Endodermal cell (in vitro differentiated cells): ENCODE measurements at regions not wholly inside any gene's neighbourhood (a gene's known extent, or its start where the extent isn't known, plus 50 kb on each side); places are given as distances from the start of the nearest gene placed in this dataset.

Experiments
- DNase-seq: peaks from one replicate; pipeline ENCODE4 v3.0.0-alpha.2; 2017
- H3K27ac ChIP-seq: 2 replicates; pipeline ENCODE4 v1.5.1; 2013; ENCODE audit warnings: mild to moderate bottlenecking, low read depth, low read length, moderate library complexity
- H3K27me3 ChIP-seq: 2 replicates; pipeline ENCODE4 v1.6.1; 2013; ENCODE audit warnings: mild to moderate bottlenecking, low read length, moderate library complexity; ENCODE audit not compliant: insufficient read depth, control insufficient read depth, poor library complexity, severe bottlenecking
- H3K36me3 ChIP-seq: 2 replicates; pipeline ENCODE4 v1.7.0; 2013; ENCODE audit warnings: mild to moderate bottlenecking, low read length, moderate library complexity; ENCODE audit not compliant: control insufficient read depth, insufficient read depth
- H3K4me1 ChIP-seq: one replicate; pipeline ENCODE4 v1.7.0; 2013; ENCODE audit warnings: low read length; ENCODE audit not compliant: control insufficient read depth, insufficient read depth
- H3K4me3 ChIP-seq: 2 replicates; pipeline ENCODE4 v1.5.1; 2013; ENCODE audit warnings: mild to moderate bottlenecking, low read length, moderate library complexity
- H3K9ac ChIP-seq: 2 replicates; pipeline ENCODE4 v1.6.1; 2013; ENCODE audit warnings: mild to moderate bottlenecking, low read length, moderate library complexity; ENCODE audit not compliant: poor library complexity, severe bottlenecking; ENCODE audit errors: extremely low read depth
- H3K9me3 ChIP-seq: 2 replicates; pipeline ENCODE4 v1.6.1; 2013; ENCODE audit warnings: mild to moderate bottlenecking, low read length, moderate library complexity; ENCODE audit not compliant: control insufficient read depth
- H3K27ac Mint-ChIP-seq: 2 replicates; pipeline ENCODE4 v1.8.0; 2020; ENCODE audit warnings: mixed read lengths
- H3K27me3 Mint-ChIP-seq: 2 replicates; pipeline ENCODE4 v1.8.0; 2021; ENCODE audit warnings: mild to moderate bottlenecking, mixed read lengths; ENCODE audit not compliant: insufficient read depth
- H3K36me3 Mint-ChIP-seq: 2 replicates; pipeline ENCODE4 v1.8.0; 2020; ENCODE audit warnings: low read depth, mixed read lengths
- H3K4me1 Mint-ChIP-seq: 2 replicates; pipeline ENCODE4 v1.8.0; 2020; ENCODE audit warnings: mixed read lengths
- H3K4me3 Mint-ChIP-seq: 2 replicates; pipeline ENCODE4 v1.8.0; 2020; ENCODE audit warnings: mild to moderate bottlenecking, moderate library complexity, mixed read lengths
- H3K9me3 Mint-ChIP-seq: 2 replicates; pipeline ENCODE4 v1.8.0; 2020; ENCODE audit warnings: mild to moderate bottlenecking, mixed read lengths
- CTCF ChIP-seq: fragments of 200-600 bp; sonication (generic); conservative IDR thresholded peaks from 2 replicates; pipeline ENCODE4 v1.5.0; 2021; ENCODE audit warnings: antibody characterized with exemption, mild to moderate bottlenecking
- WGBS, 2 experiments: methylation state at CpG; one replicate each; pipeline versions ENCODE4 v1.1.5 to v1.1.7; 2013; ENCODE audit warnings: missing lambda C conversion rate in 2 of 2, mixed read lengths in 1 of 2; ENCODE audit not compliant: insufficient coverage in 1 of 2, insufficient read length in 1 of 2; 5-methylcytosine and 5-hydroxymethylcytosine counted together

DNA sequence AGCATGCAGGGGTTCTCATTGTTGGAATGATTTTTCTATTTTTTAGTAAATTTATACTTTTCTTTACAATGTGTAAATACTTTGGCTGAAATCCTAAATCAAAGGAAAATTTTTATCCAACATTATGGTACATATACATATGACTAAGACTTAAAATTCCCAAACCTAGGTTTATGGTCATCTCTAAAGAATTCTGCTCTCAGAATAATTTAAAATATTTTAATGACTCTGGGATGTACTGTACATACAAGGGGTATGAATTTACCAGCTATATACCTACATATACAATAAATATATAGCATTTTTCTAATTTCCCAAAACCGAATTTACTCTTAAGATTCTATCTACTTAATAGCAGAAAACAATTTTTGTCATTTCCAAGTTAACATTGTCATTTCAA, 137.9 kb upstream of the POU1F1 start:
- no peak overlapping the region for H3K4me3 ChIP-seq
- no peaks in the 10 kb centered on the region for H3K27me3 Mint-ChIP-seq
- no peaks in the 10 kb centered on the region for H3K9me3 Mint-ChIP-seq
- no peaks in the 10 kb centered on the region for H3K9me3 ChIP-seq
- H3K27ac Mint-ChIP-seq: no peak overlapping the region
- H3K27ac ChIP-seq: no peak overlapping the region
- no peak overlapping the region for H3K4me3 Mint-ChIP-seq
- H3K36me3 Mint-ChIP-seq: no peaks in the 10 kb centered on the region
- no peak for TF ChIP-seq CTCF
- H3K36me3 ChIP-seq: no peaks in the 10 kb centered on the region
- H3K27me3 ChIP-seq: no peaks in the 10 kb centered on the region
- DNase-seq: no peak
- WGBS, 2 experiments: 58 to 62% methylated on average over 1 of the region's 1 CpG
- peaks cover 1% of the 10 kb centered on the region for H3K4me1 Mint-ChIP-seq
- no peaks in the 10 kb centered on the region for H3K4me1 ChIP-seq
- H3K9ac ChIP-seq: no peak overlapping the region

DNA sequence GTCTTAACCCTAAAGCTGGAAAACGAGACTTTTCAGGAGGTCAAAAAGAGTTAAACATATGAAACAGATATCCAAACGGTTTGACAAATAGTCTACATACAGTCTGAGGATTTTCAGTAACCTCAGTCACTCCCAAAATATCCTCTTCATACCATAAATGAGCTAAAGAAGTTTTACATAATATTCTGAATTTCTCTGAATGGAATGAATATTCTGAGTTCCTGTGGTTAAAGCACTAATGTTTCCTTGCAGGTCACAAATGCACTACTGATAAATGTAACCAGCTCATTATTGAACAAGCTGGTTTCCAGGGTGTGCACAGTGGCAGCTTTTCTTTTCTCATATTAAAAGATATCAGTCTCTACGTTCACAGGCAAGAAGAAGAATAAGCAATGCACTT, 137.4 kb upstream of the POU1F1 start:
- H3K27ac ChIP-seq: no peak overlapping the region
- Mint-ChIP-seq H3K36me3 (no peaks in the 10 kb centered on the region), H3K9me3 (no peaks in the 10 kb centered on the region), H3K27ac (no peak overlapping the region), H3K4me1 (no peaks in the 10 kb centered on the region), H3K27me3 (no peaks in the 10 kb centered on the region), H3K4me3 (no peak overlapping the region)
- no peak overlapping the region for H3K4me3 ChIP-seq
- no peaks in the 10 kb centered on the region for H3K27me3 ChIP-seq
- no peaks in the 10 kb centered on the region for H3K4me1 ChIP-seq
- TF ChIP-seq CTCF: no peak
- no peak overlapping the region for H3K9ac ChIP-seq
- H3K36me3 ChIP-seq: no peaks in the 10 kb centered on the region
- no peaks in the 10 kb centered on the region for H3K9me3 ChIP-seq
- WGBS, 2 experiments: 80 to 86% methylated on average over 1 to 3 of the region's 3 CpGs
- no peak for DNase-seq

DNA sequence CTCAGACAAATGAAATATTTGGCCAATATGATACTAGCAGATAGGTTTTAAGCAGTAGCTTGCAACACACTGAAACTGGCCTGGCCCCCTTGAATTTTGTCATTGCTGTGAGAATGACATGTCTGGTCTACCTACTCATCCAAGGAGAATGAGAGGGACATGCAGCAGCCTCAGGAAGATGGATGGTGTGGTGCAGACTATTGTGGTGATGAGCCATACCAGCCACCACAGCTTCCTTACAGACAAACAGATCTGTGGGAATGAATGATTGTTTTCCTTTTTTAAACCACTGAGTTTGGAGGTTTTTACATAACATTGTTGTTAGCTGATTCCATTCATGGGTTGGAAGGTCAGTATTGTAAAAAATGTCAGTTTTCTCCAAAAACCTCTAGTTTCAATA, 133.7 kb upstream of the POU1F1 start:
- no peaks in the 10 kb centered on the region for H3K27me3 Mint-ChIP-seq
- no peak overlapping the region for H3K4me3 Mint-ChIP-seq
- H3K36me3 ChIP-seq: no peaks in the 10 kb centered on the region
- H3K27ac Mint-ChIP-seq: no peak overlapping the region
- no peak overlapping the region for H3K9ac ChIP-seq
- no peak for TF ChIP-seq CTCF
- no peaks in the 10 kb centered on the region for H3K4me1 Mint-ChIP-seq
- H3K4me3 ChIP-seq: no peak overlapping the region
- no peaks in the 10 kb centered on the region for H3K4me1 ChIP-seq
- no peaks in the 10 kb centered on the region for H3K27me3 ChIP-seq
- peaks cover 2% of the 10 kb centered on the region for H3K9me3 Mint-ChIP-seq
- H3K9me3 ChIP-seq: no peaks in the 10 kb centered on the region
- H3K36me3 Mint-ChIP-seq: no peaks in the 10 kb centered on the region
- H3K27ac ChIP-seq: no peak overlapping the region
- no peak for DNase-seq
